Retinal pigment epithelial cell (primary cell): ENCODE measurements at regions not wholly inside any gene's neighbourhood (a gene's known extent, or its start where the extent isn't known, plus 50 kb on each side); places are given as distances from the start of the nearest gene placed in this dataset.

Experiments used
- DNase-seq: peaks from one replicate; pipeline ENCODE4 v3.0.0-alpha.2; 2010; ENCODE audit warnings: low read depth
- H3K4me3 ChIP-seq: 2 replicates; pipeline ENCODE4 v1.5.1; 2011; ENCODE audit warnings: mild to moderate bottlenecking, low read length, control low read depth, moderate library complexity
- CTCF ChIP-seq: conservative IDR thresholded peaks from 2 replicates; pipeline ENCODE4 v1.5.1; 2011; ENCODE audit warnings: low read depth, low read length, control low read depth, inconsistent platforms

DNA sequence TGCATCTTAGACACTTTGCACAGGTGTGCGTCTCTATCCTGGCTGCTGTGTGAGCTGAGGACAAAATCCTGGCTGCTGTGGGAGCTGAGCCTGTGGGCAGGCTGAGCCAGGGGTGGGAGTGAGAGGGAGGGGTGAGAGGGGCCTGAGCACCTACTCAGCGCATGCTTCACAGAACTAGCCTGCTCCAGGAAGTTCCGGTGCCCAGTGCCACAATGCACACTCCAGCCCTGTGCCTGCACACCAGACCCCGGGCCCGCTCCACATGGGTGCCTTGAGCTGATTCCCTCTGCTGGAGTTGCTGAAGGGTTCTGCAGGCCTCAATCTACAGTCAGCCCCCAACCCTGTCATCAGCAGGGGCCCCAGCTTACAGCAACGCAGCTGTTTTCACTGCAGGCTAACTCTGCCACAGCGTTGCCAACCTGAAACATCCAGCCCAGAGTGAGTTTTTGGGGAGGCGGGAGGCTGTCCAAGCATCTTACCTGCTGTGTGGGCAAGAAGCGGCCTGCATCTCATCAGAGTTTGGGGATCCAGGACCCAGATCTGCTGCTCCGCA is 1377.9 kb downstream of the TBC1D22A start:
- no peak for TF ChIP-seq CTCF
- no peak for DNase-seq
- no peak overlapping the region for H3K4me3 ChIP-seq

DNA sequence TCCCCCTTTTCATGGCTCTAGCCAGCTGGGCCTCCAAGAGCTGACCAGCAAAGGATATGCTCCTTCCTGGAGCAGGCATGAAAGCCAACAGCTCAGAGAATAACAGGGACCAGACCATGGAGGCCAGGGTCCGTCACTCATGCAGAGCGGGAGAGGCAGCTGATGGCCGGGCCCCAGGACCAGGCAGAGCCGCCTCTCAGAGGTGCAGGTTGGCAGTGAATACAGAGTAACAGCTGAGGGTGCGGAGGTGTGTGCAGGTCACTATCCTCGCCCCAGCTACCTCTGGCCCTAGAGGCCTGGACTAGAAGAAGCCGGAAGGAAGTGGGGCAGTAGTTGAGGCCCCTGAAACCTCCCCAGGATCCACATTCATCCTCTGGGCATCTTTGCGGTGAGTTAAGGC is 1377.3 kb downstream of the TBC1D22A start:
- TF ChIP-seq CTCF, result no peak

DNA sequence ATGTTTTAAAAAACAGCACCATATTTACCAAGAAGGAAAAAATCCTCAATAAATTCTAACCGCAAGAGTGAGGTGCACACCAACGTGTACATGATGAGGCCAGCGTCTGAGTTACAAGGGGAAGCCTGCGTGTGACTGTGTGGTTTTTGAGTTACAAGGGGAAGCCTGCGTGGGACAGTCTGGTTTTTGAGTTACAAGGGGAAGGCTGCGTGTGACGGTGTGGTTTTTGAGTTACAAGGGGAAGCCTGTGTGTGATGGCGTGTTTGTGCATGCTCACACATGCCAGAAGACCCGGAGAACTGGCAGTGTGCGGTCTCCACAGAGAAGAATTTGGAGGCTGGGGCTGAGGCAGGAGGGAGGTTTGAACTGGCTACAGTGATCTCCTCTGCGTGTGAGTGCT is 1376.4 kb downstream of the TBC1D22A start:
- no peak for TF ChIP-seq CTCF
- no peak overlapping the region for H3K4me3 ChIP-seq
- DNase-seq, result no peak

More for the DNA sequence above, 1377.3 kb downstream of the TBC1D22A start:
- H3K4me3 ChIP-seq, result no peak overlapping the region
- DNase-seq, result no peak

GRCh38 chr22:48138427-48138826 is 1376.0 kb downstream of the TBC1D22A start:
- no peak for DNase-seq
- no peak for TF ChIP-seq CTCF

GRCh38 chr22:48137640-48138039 is 1375.2 kb downstream of the TBC1D22A start:
- no peak for DNase-seq
- no peak overlapping the region for H3K4me3 ChIP-seq
- no peak for TF ChIP-seq CTCF

More at GRCh38 chr22:48138427-48138826, 1376.0 kb downstream of the TBC1D22A start:
- H3K4me3 ChIP-seq, result no peak overlapping the region

DNA sequence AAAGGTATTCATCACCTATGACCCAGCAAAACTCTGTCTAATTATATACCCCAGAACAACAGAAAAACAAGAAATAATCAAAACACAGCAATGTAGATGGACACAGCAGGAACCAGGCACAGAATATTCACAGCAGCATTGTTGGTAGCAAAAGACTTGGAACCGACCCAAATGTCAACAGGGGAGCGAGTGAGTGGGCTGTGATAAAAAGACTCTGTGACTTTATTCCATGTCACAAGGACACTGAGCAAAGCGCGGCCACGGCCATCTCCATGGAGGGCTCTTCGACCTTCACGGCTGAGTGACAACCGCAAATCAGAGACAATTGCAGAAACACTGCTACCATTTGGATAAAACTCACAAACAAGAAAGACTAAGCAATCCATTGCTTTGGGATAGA is 1373.1 kb downstream of the TBC1D22A start:
- DNase-seq, result no peak
- no peak for TF ChIP-seq CTCF
- H3K4me3 ChIP-seq, result no peak overlapping the region

- no peak for TF ChIP-seq CTCF
- no peak overlapping the region for H3K4me3 ChIP-seq
These were observed 1363.0 kb downstream of the TBC1D22A start for GRCh38 chr22:48125416-48125815.

More at GRCh38 chr22:48125416-48125815, 1363.0 kb downstream of the TBC1D22A start:
- no peak for DNase-seq
